HG03064 (cell line): ENCODE measurements at regions not wholly inside any gene's neighbourhood (a gene's known extent, or its start where the extent isn't known, plus 50 kb on each side); places are given as distances from the start of the nearest gene placed in this dataset.
A peak's percentile ranks its signal among the peaks of the same experiment; 100 is the strongest.

ENCODE experiments used
- ATAC-seq: cut with Tn5 transposase; IDR thresholded peaks from one replicate; pipeline ENCODE4 v1.9.1; 2021; ENCODE audit warnings: low read depth; ENCODE audit not compliant: unreplicated experiment

- ATAC-seq: no peak
Observed at GRCh38 chr14:35456261-35456660, 51.7 kb upstream of the NFKBIA start.

- no peak for ATAC-seq
Observed at GRCh38 chr14:35458442-35458841, 53.9 kb upstream of the NFKBIA start.

- ATAC-seq: no peak
Observed at GRCh38 chr14:35459776-35460175, 55.2 kb upstream of the NFKBIA start.

GRCh38 chr14:35470755-35471154, 63.2 kb upstream of the INSM2 start:
- ATAC-seq: no peak

GRCh38 chr14:35471803-35472202, 62.2 kb upstream of the INSM2 start:
- ATAC-seq: no peak

- no peak for ATAC-seq
Observed at GRCh38 chr14:35474323-35474722, 59.6 kb upstream of the INSM2 start.

GRCh38 chr14:35480119-35480769, 53.7 kb upstream of the INSM2 start:
- ATAC-seq: peak; percentile 67

GRCh38 chr14:35482994-35483515, 50.9 kb upstream of the INSM2 start:
- ATAC-seq: no peak
